PC-9 (cell line): ENCODE measurements at regions not wholly inside any gene's neighbourhood (a gene's known extent, or its start where the extent isn't known, plus 50 kb on each side); places are given as distances from the start of the nearest gene placed in this dataset.

Experiments used
- CTCF ChIP-seq: fragments of 200-600 bp; sonication (generic); conservative IDR thresholded peaks from 2 replicates; pipeline ENCODE4 v1.6.1; 2017; ENCODE audit warnings: mixed run types, antibody characterized with exemption, mild to moderate bottlenecking, moderate library complexity
- EZH2 ChIP-seq: fragments of 200-600 bp; sonication (generic); IDR thresholded peaks from 2 replicates; pipeline ENCODE4 v1.8.0; 2017; ENCODE audit warnings: antibody characterized with exemption, low read depth

DNA sequence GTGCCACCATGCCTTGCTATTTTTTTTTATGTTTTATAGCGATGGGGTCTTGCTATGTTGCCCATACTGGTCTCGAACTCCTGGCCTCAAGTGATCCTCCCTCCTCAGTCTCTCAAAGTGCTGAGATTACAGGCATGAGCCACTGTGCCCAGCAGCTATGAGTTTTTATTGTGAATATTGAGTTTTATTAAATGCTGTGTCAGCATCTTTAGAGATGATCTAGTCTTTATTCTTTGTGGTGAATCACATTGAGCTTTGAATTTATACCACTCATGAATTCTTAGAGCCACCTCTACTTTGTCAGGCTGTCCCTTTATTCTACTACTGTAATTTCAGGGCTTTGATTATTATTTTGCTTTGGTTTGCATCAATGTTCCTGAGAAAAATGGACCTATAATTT is 428.3 kb downstream of the BTBD3 start:
- no peak for TF ChIP-seq EZH2
- TF ChIP-seq CTCF = no peak
